ENCODE measurements at regions not wholly inside any gene's neighbourhood (a gene's known extent, or its start where the extent isn't known, plus 50 kb on each side); places are given as distances from the start of the nearest gene placed in this dataset.

GRCh38 chr7:53101026-53101425 lies 65.6 kb downstream of the POM121L12 start:
- H3K36me3 ChIP-seq (replicated peaks in 1 of 2; ENCODE audit: control insufficient read depth in 1 of 2, insufficient read depth in 2 of 2, low read length in 2 of 2), result no peaks in the 10 kb centered on the region
- peaks cover 62% of the 10 kb centered on the region for H3K9me3 ChIP-seq (ENCODE audit: low read length)
- DNase-seq (ENCODE audit: low spot score) (no peak), FAIRE-seq (no peak), ATAC-seq (no peak)
- BruUV-seq (replicated peaks), result no TSS peak
- no peaks in the 10 kb centered on the region for H3K4me1 ChIP-seq (ENCODE audit: insufficient read depth, low read length)
- TF ChIP-seq ZNF430 (CRISPR knock-in tag; IDR thresholded peaks at IDR 0.05), result no peak
- TF ChIP-seq ZNF253 (CRISPR knock-in tag; IDR thresholded peaks at IDR 0.05; ENCODE audit: borderline replicate concordance), result no peak
- no peak for TF ChIP-seq KDM1A (CRISPR knock-in tag; IDR thresholded peaks at IDR 0.05)
- TF ChIP-seq, protein P1, sequence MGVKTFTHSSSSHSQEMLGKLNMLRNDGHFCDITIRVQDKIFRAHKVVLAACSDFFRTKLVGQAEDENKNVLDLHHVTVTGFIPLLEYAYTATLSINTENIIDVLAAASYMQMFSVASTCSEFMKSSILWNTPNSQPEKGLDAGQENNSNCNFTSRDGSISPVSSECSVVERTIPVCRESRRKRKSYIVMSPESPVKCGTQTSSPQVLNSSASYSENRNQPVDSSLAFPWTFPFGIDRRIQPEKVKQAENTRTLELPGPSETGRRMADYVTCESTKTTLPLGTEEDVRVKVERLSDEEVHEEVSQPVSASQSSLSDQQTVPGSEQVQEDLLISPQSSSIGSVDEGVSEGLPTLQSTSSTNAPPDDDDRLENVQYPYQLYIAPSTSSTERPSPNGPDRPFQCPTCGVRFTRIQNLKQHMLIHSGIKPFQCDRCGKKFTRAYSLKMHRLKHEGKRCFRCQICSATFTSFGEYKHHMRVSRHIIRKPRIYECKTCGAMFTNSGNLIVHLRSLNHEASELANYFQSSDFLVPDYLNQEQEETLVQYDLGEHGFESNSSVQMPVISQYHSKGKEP (CRISPR knock-in tag; IDR thresholded peaks at IDR 0.05), result no peak
- TF ChIP-seq ARNTL (CRISPR knock-in tag; IDR thresholded peaks at IDR 0.05), result no peak
- no peak for TF ChIP-seq E2F5 (CRISPR knock-in tag; conservative IDR thresholded peaks at IDR 0.05)
- no peak for TF ChIP-seq ZNF619 (CRISPR knock-in tag; IDR thresholded peaks at IDR 0.05)
- no peak for TF ChIP-seq ZNF703 (CRISPR knock-in tag; IDR thresholded peaks at IDR 0.05; ENCODE audit: borderline replicate concordance)
- no peak for TF ChIP-seq FOXC1 (CRISPR knock-in tag; IDR thresholded peaks at IDR 0.05; ENCODE audit: borderline replicate concordance)
- TF ChIP-seq ZNF275 (CRISPR knock-in tag; IDR thresholded peaks at IDR 0.05; ENCODE audit: borderline replicate concordance), result no peak
- TF ChIP-seq TBX3 (IDR thresholded peaks at IDR 0.05; ENCODE audit: borderline replicate concordance), result no peak
- TF ChIP-seq FOXK1 (CRISPR knock-in tag; IDR thresholded peaks at IDR 0.05; ENCODE audit: borderline replicate concordance, low read depth), result no peak
- no peak for TF ChIP-seq ZFY (CRISPR knock-in tag; IDR thresholded peaks at IDR 0.05)
- TF ChIP-seq, protein P2, sequence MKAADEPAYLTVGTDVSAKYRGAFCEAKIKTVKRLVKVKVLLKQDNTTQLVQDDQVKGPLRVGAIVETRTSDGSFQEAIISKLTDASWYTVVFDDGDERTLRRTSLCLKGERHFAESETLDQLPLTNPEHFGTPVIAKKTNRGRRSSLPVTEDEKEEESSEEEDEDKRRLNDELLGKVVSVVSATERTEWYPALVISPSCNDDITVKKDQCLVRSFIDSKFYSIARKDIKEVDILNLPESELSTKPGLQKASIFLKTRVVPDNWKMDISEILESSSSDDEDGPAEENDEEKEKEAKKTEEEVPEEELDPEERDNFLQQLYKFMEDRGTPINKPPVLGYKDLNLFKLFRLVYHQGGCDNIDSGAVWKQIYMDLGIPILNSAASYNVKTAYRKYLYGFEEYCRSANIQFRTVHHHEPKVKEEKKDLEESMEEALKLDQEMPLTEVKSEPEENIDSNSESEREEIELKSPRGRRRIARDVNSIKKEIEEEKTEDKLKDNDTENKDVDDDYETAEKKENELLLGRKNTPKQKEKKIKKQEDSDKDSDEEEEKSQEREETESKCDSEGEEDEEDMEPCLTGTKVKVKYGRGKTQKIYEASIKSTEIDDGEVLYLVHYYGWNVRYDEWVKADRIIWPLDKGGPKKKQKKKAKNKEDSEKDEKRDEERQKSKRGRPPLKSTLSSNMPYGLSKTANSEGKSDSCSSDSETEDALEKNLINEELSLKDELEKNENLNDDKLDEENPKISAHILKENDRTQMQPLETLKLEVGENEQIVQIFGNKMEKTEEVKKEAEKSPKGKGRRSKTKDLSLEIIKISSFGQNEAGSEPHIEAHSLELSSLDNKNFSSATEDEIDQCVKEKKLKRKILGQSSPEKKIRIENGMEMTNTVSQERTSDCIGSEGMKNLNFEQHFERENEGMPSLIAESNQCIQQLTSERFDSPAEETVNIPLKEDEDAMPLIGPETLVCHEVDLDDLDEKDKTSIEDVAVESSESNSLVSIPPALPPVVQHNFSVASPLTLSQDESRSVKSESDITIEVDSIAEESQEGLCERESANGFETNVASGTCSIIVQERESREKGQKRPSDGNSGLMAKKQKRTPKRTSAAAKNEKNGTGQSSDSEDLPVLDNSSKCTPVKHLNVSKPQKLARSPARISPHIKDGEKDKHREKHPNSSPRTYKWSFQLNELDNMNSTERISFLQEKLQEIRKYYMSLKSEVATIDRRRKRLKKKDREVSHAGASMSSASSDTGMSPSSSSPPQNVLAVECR (CRISPR knock-in tag; IDR thresholded peaks at IDR 0.05; ENCODE audit: borderline replicate concordance), result no peak
- no peak overlapping the region for H3K27ac ChIP-seq (ENCODE audit: extremely low read length, insufficient read depth, low read length)
- no peaks in the 10 kb centered on the region for H3K27me3 ChIP-seq (ENCODE audit: control insufficient read depth in 1 of 2, insufficient read depth in 2 of 2, low read length in 2 of 2)
- no peak overlapping the region for H2AFZ ChIP-seq (ENCODE audit: low read length)
- 16% methylated on average over 7 of the region's 7 CpGs for WGBS (ENCODE audit: low lambda C conversion rate)
- ChIA-PET CTCF (ENCODE audit: low intra/inter-chr PET ratio, low total read pairs) (no interaction called here), POLR2A (no interaction called here)
- no peak overlapping the region for H3K4me3 ChIP-seq (replicated peaks in 1 of 3; ENCODE audit: insufficient read depth in 1 of 3, low read depth in 2 of 3, low read length in 3 of 3)
- in situ Hi-C loops (cut with HindIII; ENCODE audit: extremely low pct_ligation_motif_present, low pct_unique_long_range_greater_than_20kb) (no loop called here), intact Hi-C loops (cut with micrococcal nuclease; ENCODE audit: unreplicated experiment) (no loop called here)
- no peaks in the 10 kb centered on the region for H3K79me2 ChIP-seq (ENCODE audit: insufficient read depth, low read length)
- H4K20me1 ChIP-seq (ENCODE audit: insufficient read depth, low read length), result no peaks in the 10 kb centered on the region
- H3K9ac ChIP-seq (ENCODE audit: insufficient read depth, low read depth, low read length), result no peak overlapping the region
- no peak overlapping the region for H3K4me2 ChIP-seq (ENCODE audit: low read depth, low read length)

Data from HepG2 (cell line).